Stomach (tissue), 4 donors: ENCODE measurements at regions not wholly inside any gene's neighbourhood (a gene's known extent, or its start where the extent isn't known, plus 50 kb on each side); places are given as distances from the start of the nearest gene placed in this dataset.

ENCODE experiments used
- POLR2A ChIP-seq, 4 donors: fragments of 450-650 bp; IDR thresholded peaks; one replicate each; pipeline ENCODE4 v1.6.1; 2016; ENCODE audit warnings: antibody characterized with exemption in 4 of 4, control low read depth in 2 of 4, mild to moderate bottlenecking in 1 of 4, moderate library complexity in 1 of 4
- POLR2AphosphoS5 ChIP-seq, 3 donors: sonication (generic); formaldehyde crosslinking; IDR thresholded peaks; one replicate each; pipeline ENCODE4 v1.6.1; 2016; ENCODE audit warnings: antibody characterized with exemption in 3 of 3

- TF ChIP-seq POLR2A (IDR thresholded peaks at IDR 0.05) (no peak), POLR2AphosphoS5 (IDR thresholded peaks at IDR 0.05) (no peak)
Measured at GRCh38 chr2:118687698-118688097, 159.8 kb downstream of the EN1 start.
